ENCODE measurements at regions not wholly inside any gene's neighbourhood (a gene's known extent, or its start where the extent isn't known, plus 50 kb on each side); places are given as distances from the start of the nearest gene placed in this dataset.
A peak's percentile ranks its signal among the peaks of the same experiment; 100 is the strongest.

DNA sequence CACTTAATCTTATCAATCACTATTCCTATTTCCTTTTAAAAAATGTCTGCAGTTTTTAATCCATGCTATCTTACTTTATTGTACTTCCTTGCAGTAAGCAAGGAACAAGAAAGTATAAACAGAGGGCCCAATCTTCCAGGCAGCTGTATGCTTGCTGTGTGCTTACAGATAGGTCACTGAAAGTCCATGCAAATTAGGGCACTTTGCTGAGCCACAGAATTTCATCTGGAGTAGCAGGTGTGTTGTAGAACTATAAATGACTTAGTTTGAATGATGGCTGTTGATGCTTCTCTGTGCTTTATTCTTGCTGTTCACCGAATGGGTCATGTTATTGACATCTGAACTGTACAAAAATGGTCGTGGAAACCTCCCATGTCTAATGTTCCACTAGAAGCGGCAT is 154.6 kb downstream of the ATOH1 start:
- TF ChIP-seq GATA3 (IDR thresholded peaks at IDR 0.05; ENCODE audit: low read depth, low read length) (no peak), GATA2 (IDR thresholded peaks at IDR 0.05; ENCODE audit: low read depth, low read length) (no peak)

DNA sequence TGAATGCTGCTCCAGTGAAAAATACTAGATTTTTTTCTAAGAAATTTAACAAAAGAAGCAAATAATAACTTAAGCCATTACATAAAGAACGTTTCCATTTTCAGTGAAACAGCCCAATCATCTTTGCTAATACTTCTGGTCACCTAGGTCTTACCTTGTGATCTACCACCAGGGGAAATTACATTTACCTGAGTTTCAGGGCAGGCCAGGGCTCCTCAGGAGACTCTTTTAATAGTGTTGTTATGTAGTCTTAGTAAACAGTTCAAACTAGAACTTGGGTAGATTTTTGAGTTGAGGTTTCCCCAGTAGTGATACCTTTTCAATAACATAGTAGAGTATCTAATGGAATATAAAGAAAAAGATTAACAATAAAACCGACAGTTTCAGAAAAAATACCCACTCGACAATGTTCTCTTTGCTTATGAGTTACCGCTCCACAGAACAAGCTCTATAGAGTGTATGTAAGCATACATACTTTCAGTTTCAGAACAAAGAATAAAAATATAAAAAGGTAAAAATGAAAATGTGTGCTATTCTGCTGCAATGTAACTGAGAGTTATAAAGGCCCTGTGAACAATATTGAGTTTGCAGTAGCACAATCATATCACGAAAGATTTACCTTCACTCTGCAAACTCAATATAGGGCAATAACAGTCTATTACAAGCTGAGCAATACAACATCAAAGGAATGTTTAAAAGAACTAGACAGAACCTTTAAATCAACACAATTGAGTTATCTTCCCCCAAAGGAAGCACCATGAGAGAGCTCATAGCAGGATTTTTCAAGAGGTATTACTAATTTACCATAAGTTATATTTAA is 165.8 kb downstream of the ATOH1 start:
- TF ChIP-seq GATA2 (IDR thresholded peaks at IDR 0.05; ENCODE audit: low read depth, low read length): no peak
- TF ChIP-seq GATA3 (IDR thresholded peaks at IDR 0.05; ENCODE audit: low read depth, low read length): no peak

DNA sequence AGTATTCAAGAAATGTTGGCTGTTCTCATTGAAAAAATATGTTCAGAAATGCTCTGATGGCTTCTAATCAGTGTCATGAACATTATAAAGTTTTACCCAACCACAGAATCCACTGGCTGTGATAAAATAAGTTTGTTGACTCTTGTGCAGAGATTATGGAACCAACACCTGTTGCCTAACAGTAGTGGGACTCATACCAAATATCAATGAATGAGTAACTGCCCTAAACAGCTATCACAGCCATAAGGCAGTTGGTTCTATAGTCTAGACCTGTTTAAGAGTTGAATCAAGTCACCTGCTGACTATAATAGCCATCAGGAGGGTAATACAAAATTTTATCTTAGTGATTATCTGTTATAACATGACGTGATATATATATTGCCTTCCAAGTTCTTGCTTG is 168.3 kb downstream of the ATOH1 start:
- TF ChIP-seq GATA3 (IDR thresholded peaks at IDR 0.05; ENCODE audit: low read depth, low read length) (no peak), GATA2 (IDR thresholded peaks at IDR 0.05; ENCODE audit: low read depth, low read length) (no peak)

DNA sequence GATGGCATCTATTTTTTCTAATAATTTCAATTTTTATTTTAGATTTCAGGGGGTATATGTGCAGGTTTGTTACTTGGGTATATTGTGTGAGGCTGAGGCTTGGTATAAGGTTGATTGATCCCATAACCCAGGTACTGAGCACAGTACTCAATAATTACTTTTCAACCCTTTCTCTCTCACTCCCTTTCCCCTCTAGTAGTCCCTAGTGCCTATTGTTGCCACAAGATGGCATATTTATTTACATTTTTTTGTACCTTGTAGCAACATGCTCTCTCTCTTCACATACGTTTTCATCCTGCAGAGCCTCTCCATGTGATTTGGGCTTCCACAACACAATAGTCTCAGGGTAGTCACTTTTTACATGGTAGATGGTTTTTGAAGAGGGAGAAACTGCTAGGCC is 172.0 kb downstream of the ATOH1 start:
- TF ChIP-seq GATA3 (IDR thresholded peaks at IDR 0.05; ENCODE audit: low read depth, low read length) (no peak), GATA2 (IDR thresholded peaks at IDR 0.05; ENCODE audit: low read depth, low read length) (no peak)

DNA sequence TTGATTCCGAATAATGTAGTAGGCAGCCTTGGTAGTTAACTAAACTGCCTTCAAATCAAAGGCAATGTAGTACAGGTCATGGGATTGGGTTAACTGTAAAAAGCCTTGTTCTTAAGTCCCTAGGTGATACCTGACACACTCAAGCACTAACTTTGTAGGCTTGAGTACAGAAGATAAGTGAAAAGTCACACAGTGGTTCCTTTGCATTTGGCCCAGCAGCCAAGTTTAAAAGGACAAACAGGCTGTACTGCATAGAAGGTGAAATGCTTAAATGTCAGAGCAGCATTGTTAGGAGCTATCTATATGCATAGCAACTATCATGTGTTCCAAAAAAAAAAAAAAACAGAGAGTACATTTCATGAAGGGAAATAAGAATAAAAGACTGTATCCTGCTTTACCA is 178.4 kb downstream of the ATOH1 start:
- TF ChIP-seq GATA3 (IDR thresholded peaks at IDR 0.05; ENCODE audit: low read depth, low read length) (no peak), GATA2 (IDR thresholded peaks at IDR 0.05; ENCODE audit: low read depth, low read length) (no peak)

DNA sequence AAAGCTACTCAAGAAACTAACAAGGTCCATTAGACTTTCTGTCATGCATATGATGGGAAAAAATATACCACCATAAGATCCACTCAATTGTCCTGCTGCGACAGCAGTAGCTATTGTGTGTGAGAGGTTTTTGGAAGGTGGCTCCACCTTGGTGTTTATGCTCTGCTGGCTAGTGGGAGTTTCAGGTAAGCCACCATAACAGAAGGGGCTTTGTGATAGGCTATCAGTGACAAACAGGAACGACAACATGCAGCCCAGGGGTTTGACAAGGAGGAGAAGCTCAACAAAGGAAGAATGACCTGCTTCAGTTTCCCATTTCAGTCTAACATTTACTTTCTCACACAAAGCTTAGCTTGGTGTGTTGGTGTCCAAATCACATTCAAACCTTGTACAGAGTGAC is 182.6 kb downstream of the ATOH1 start:
- TF ChIP-seq GATA3 (IDR thresholded peaks at IDR 0.05; ENCODE audit: low read depth, low read length) (no peak), GATA2 (IDR thresholded peaks at IDR 0.05; ENCODE audit: low read depth, low read length) (no peak)

DNA sequence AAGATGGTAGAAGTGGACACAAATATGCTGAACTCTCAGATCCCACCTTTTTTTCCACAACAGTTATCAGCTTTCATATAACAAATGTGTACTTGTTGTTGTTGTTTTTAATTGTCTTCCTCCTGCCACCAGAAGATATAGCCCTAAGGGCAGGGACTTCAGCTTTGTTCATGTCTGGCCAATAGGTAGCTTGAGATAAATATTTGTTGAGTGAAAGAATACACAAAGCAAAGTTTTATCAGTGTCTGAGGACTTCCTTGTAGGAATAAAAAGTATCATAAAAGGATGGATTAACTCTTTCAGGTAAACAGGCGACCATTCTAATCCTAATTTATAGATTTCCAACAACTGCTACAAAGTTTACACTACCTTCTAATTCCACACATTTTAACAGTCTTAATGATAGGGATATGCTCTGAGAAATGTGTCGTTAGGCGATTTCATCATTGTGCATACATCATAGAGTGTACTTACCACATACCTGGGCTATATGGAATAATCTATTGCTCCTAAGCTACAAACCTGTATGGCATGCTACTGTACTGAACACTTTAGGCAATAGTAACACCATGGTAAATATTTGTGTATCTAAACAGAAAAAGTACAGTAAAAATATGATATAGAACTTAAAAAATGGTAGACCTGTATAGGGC is 186.1 kb downstream of the ATOH1 start:
- TF ChIP-seq GATA2 (IDR thresholded peaks at IDR 0.05; ENCODE audit: low read depth, low read length): no peak
- TF ChIP-seq GATA3 (IDR thresholded peaks at IDR 0.05; ENCODE audit: low read depth, low read length): no peak

DNA sequence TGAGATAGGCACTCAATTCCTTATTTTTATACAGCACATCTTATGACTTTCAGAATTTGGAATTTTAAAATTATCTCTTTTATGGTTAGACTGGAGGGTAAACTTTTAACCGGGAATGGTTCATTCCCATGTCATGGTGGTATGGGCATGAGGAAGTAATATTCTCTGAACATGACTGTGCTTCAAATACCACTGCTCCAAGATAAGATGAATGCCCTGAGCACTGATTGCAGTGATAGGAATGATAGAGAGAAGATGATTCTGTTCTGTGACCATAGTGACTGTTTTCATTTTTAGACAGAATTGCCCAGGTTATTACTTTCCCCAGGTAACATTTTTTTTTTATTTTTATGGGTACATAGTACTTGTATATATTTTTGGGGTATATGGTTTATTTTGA is 187.4 kb downstream of the ATOH1 start:
- TF ChIP-seq GATA3 (IDR thresholded peaks at IDR 0.05; ENCODE audit: low read depth, low read length) (no peak), GATA2 (IDR thresholded peaks at IDR 0.05; ENCODE audit: low read depth, low read length) (no peak; the same call in 1 of the 2 replicates)

DNA sequence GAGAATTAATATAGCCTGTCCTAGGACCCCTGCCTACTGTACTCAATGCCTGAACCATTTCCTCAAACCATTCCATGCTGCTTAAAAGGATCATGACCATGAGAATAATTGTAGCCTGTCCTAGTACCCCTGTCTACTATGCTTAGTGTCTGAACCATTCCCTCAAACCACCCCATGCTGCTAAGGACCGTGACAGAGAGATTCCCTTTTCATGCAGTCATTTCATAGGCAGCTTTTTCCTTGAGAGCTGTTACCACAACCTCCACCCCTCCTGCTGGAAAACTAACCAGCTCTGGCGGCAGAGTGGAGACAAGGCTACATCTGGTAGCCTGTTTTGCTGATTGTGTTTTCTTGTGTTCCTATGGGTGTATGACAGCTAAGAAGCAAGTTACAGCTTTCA is 174.9 kb upstream of the SMARCAD1 start:
- TF ChIP-seq GATA2 (IDR thresholded peaks at IDR 0.05; ENCODE audit: low read depth, low read length) (no peak), GATA3 (IDR thresholded peaks at IDR 0.05; ENCODE audit: low read depth, low read length) (no peak)

DNA sequence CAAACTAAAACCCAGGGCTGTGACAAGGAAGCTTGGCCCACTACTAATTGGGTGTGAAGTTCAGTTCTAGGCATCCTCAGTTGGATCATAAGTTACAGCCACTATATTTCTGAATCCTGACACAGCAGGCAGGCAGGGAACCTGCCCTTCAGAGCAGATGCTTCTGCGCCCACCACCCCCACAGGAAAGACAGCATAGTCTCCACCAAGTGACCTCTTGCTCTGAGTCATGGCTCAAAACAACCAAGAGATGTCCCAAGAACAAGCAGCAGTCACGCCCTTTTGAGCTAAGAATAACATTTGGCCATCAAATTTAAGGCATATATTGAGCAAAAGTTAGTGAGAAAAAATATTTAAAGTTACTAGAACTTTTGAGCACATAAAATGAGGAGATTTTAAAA is 170.7 kb upstream of the SMARCAD1 start:
- TF ChIP-seq GATA3 (IDR thresholded peaks at IDR 0.05; ENCODE audit: low read depth, low read length) (no peak), GATA2 (IDR thresholded peaks at IDR 0.05; ENCODE audit: low read depth, low read length) (no peak)

DNA sequence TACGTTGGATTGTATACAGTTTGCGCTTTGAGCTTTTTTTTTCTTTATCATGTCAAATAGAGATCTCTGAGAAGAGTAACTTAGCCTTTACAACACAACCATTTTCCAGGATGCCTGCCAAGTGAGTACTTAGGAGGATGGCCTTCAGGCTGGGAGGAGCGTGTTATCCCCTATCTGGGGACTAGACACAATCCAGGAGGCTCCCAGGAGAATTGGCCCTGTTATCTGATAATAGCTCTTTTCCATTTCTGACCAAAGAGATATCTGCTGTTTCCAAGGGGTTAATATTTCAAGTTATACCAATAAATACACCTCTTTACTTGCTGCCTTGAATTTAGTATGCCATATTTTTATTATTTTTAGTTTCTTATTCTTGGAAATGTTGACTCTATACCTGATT is 169.5 kb upstream of the SMARCAD1 start:
- TF ChIP-seq GATA2 (IDR thresholded peaks at IDR 0.05; ENCODE audit: low read depth, low read length) (peak; percentile 92), GATA3 (IDR thresholded peaks at IDR 0.05; ENCODE audit: low read depth, low read length) (peak; percentile 84)

DNA sequence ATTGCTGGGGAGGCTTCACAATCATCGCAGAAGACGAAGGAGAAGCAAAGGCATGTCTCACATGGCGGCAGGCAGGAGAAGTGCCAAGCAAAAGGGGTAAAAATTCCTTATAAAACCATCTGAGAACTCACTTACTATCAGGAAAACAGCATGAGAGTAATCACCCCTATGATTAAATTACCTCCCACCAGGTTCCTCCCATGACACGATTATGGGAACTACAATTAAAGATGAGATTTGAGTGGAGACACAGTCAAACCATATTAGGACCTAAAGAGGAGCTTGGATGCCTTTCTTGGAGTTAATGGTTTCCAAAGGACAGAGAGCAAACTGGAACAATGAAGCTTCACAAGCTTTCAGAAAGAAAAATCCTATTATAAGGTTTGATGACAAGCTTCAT is 168.4 kb upstream of the SMARCAD1 start:
- TF ChIP-seq GATA3 (IDR thresholded peaks at IDR 0.05; ENCODE audit: low read depth, low read length): no peak
- no peak for TF ChIP-seq GATA2 (IDR thresholded peaks at IDR 0.05; ENCODE audit: low read depth, low read length)

DNA sequence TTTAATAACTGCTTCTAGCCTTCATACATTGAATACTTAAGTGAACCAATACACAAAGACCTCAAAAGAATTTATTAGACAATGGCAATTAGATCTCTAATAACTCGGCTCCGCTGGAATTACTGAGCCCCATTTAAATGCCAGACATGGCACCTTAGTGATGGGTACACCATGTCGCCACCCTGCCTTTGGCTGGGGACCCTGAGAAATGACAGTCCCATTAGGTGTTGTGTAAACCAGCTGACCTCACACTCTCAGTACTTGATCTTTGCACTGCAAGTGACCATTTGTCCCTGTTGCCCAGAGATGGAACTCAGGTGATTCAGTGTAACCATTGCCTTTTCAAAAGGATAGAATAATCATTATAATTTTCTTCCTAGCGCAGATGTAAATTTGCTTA is 144.6 kb upstream of the SMARCAD1 start:
- no peak for TF ChIP-seq GATA2 (IDR thresholded peaks at IDR 0.05; ENCODE audit: low read depth, low read length)
- no peak for TF ChIP-seq GATA3 (IDR thresholded peaks at IDR 0.05; ENCODE audit: low read depth, low read length)

DNA sequence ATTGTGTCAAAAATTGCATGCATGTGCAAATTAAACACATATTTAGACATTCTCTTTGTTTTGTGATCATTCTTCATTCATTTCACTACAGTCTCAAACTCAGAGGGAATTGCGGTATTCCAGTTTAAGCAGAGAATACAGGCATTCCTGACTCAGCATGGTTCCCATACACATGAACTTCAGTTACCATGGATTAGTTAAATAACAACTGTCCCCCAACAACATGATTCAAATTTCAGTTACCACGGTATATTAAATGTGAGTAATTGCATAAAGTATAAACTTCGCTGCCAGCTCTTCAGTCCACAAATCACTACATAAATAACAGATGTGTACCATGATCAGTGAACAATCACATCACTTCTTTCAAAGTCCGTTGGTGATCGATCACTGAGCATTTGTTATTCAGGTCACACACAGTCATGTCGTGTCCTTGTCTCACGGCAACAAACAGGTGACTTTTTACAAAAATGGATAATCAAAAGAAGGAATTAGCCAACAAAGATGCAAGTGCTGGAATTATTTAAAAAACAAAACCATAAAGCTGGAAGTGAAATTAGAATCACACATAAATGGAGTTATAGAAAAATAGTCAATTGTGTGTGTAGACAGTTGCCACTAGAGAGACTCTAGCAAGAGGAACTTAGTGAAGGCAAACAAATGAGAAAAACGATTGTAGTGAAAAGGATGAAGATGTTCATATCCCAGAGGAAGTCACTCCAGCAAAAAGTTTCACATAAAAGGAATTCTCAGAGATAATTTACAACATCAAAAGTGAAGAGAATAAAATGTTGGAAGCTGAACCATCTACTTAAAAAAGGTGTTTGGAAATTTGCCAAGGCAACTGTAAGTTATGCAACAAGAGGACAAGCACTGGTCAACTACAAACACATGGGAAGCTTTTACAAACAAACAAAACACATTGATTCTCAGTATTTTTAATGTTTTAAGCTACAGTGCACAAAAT is 138.6 kb upstream of the SMARCAD1 start:
- no peak for TF ChIP-seq GATA2 (IDR thresholded peaks at IDR 0.05; ENCODE audit: low read depth, low read length)
- TF ChIP-seq GATA3 (IDR thresholded peaks at IDR 0.05; ENCODE audit: low read depth, low read length): no peak

All from SH-SY5Y (cell line).